IMR-90 (cell line): ENCODE measurements at regions not wholly inside any gene's neighbourhood (a gene's known extent, or its start where the extent isn't known, plus 50 kb on each side); places are given as distances from the start of the nearest gene placed in this dataset.

ENCODE experiments used
- CEBPB ChIP-seq: IDR thresholded peaks from 2 replicates; pipeline ENCODE4 v1.6.1; 2012; ENCODE audit warnings: low read depth, low read length, improper control_type of control experiment
- CTCF ChIP-seq: conservative IDR thresholded peaks from 2 replicates; pipeline ENCODE4 v1.5.1; 2012; ENCODE audit warnings: mild to moderate bottlenecking, low read depth, low read length, improper control_type of control experiment
- FOS ChIP-seq: fragments of 150-350 bp; IDR thresholded peaks from 2 replicates; pipeline ENCODE4 v1.6.1; 2016; ENCODE audit warnings: low read depth, low read length
- MAFK ChIP-seq: IDR thresholded peaks from 2 replicates; pipeline ENCODE4 v1.6.1; 2012; ENCODE audit warnings: low read depth, low read length, improper control_type of control experiment
- MAZ ChIP-seq: IDR thresholded peaks from 2 replicates; pipeline ENCODE4 v1.6.1; 2012; ENCODE audit warnings: low read depth, mild to moderate bottlenecking, low read length, improper control_type of control experiment, moderate library complexity, borderline replicate concordance
- POLR2A ChIP-seq: IDR thresholded peaks from 2 replicates; pipeline ENCODE4 v1.6.1; 2012; ENCODE audit warnings: mild to moderate bottlenecking, low read depth, low read length
- RAD21 ChIP-seq: IDR thresholded peaks from 2 replicates; pipeline ENCODE4 v1.6.1; 2012; ENCODE audit warnings: low read length, improper control_type of control experiment
- RCOR1 ChIP-seq: IDR thresholded peaks from 2 replicates; pipeline ENCODE4 v1.6.1; 2012; ENCODE audit warnings: mild to moderate bottlenecking, low read length, improper control_type of control experiment; ENCODE audit not compliant: insufficient replicate concordance
- SMC3 ChIP-seq: fragments of 150-350 bp; IDR thresholded peaks from 2 replicates; pipeline ENCODE4 v1.6.1; 2016; ENCODE audit warnings: low read depth, mild to moderate bottlenecking, antibody characterized with exemption, low read length, moderate library complexity

GRCh38 chr3:153385343-153385742 lies 223.3 kb downstream of the RAP2B start:
- TF ChIP-seq CTCF (no peak), MAZ (no peak), POLR2A (no peak), RAD21 (no peak), CEBPB (no peak), SMC3 (no peak), RCOR1 (no peak), FOS (no peak), MAFK (no peak)
